Sigmoid colon (tissue), 6 donors: ENCODE measurements at regions not wholly inside any gene's neighbourhood (a gene's known extent, or its start where the extent isn't known, plus 50 kb on each side); places are given as distances from the start of the nearest gene placed in this dataset.

Experiments used
- DNase-seq: peaks from one replicate; pipeline ENCODE4 v3.0.0-alpha.2; 2019
- H3K27ac ChIP-seq, 4 donors: fragments of 200-600 bp; sonication (generic); one replicate each; pipeline ENCODE4 v1.5.1; 2016 to 2019; ENCODE audit warnings: mild to moderate bottlenecking in 1 of 4
- H3K27me3 ChIP-seq, 3 donors: fragments of 200-600 bp; sonication (generic); one replicate each; pipeline ENCODE4 v1.5.1; 2019; ENCODE audit warnings: mild to moderate bottlenecking in 1 of 3
- H3K36me3 ChIP-seq, 4 donors: fragments of 200-600 bp; sonication (generic); one replicate each; pipeline ENCODE4 v1.5.1; 2016 to 2019
- H3K4me1 ChIP-seq, 4 donors: fragments of 200-600 bp; sonication (generic); one replicate each; pipeline ENCODE4 v1.5.1; 2017 to 2019
- H3K4me3 ChIP-seq, 4 donors: fragments of 200-600 bp; sonication (generic); one replicate each; pipeline ENCODE4 v1.5.1; 2017 to 2019; ENCODE audit warnings: mild to moderate bottlenecking in 2 of 4, moderate library complexity in 1 of 4
- H3K9me3 ChIP-seq, 4 donors: fragments of 200-600 bp in 3 of 4; sonication (generic) in 3 of 4; one replicate each; pipeline versions ENCODE4 v1.5.1 to v1.6.1; 2013 to 2019
- EP300 ChIP-seq, 4 donors: sonication (generic); formaldehyde crosslinking; IDR thresholded peaks; one replicate each; pipeline ENCODE4 v1.6.1; 2017; ENCODE audit warnings: antibody characterized with exemption in 4 of 4
- POLR2A ChIP-seq, 2 donors: fragments of 450-650 bp; IDR thresholded peaks; one replicate each; pipeline ENCODE4 v1.6.1; 2016; ENCODE audit warnings: antibody characterized with exemption in 2 of 2, mild to moderate bottlenecking in 2 of 2, moderate library complexity in 2 of 2
- POLR2AphosphoS5 ChIP-seq, 4 donors: sonication (generic); formaldehyde crosslinking; IDR thresholded peaks; one replicate each; pipeline ENCODE4 v1.6.1; 2017; ENCODE audit warnings: antibody characterized with exemption in 4 of 4
- WGBS, 2 donors: extraction: QIAGEN DNeasy Blood & Tissue Kit; methylation state at CpG; one replicate each; pipeline ENCODE4 v1.1.7; 2013; 5-methylcytosine and 5-hydroxymethylcytosine counted together
- intact Hi-C: fragments of 100-400 bp; cut with DNase I; formaldehyde crosslinking; loops from one replicate; pipeline ENCODE4 v1.15.1; 2023
- TF ChIP-seq, protein P1 (sequence below), 4 experiments: fragments of 450-650 bp in 3 of 4; fragments of 200-600 bp in 1 of 4; IDR thresholded peaks; one replicate each; pipeline ENCODE4 v1.5.1; 2016 to 2019; ENCODE audit warnings: antibody characterized with exemption in 4 of 4, mild to moderate bottlenecking in 3 of 4, moderate library complexity in 2 of 4
- donor health status: healthy with polysubstance abuse.
- donor health status: healthy.

DNA sequence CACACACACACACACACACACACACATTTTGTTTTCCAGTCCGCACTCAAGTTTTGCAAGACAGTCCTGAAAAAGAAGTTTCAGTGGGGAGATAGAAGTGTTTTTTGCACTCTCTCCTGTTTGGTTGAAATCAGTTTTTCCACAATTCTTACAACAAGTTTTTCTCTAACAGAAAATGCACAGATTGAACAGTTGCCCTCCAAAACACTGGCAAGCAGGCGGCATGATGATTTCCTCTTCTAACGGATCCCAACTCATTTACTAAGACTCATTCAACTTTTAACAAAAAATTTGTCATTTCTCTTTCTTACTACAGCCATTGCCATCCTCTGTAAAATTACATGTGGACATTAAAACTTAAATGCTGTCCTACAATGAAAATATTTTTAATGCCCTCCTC is 117.6 kb upstream of the DTNA start:
- TF ChIP-seq POLR2AphosphoS5 (IDR thresholded peaks at IDR 0.05), result no peak
- no peak for TF ChIP-seq EP300 (IDR thresholded peaks at IDR 0.05)
- TF ChIP-seq POLR2A (IDR thresholded peaks at IDR 0.05), result no peak
- TF ChIP-seq, protein P1, sequence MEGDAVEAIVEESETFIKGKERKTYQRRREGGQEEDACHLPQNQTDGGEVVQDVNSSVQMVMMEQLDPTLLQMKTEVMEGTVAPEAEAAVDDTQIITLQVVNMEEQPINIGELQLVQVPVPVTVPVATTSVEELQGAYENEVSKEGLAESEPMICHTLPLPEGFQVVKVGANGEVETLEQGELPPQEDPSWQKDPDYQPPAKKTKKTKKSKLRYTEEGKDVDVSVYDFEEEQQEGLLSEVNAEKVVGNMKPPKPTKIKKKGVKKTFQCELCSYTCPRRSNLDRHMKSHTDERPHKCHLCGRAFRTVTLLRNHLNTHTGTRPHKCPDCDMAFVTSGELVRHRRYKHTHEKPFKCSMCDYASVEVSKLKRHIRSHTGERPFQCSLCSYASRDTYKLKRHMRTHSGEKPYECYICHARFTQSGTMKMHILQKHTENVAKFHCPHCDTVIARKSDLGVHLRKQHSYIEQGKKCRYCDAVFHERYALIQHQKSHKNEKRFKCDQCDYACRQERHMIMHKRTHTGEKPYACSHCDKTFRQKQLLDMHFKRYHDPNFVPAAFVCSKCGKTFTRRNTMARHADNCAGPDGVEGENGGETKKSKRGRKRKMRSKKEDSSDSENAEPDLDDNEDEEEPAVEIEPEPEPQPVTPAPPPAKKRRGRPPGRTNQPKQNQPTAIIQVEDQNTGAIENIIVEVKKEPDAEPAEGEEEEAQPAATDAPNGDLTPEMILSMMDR (IDR thresholded peaks at IDR 0.05), result no peak
- peak overlapping the region in 3 of 4 donors; percentile 40 to 46 (median 46) for H3K4me3 ChIP-seq
- intact Hi-C loops, result loop anchor here (5.0 kb wide), 3 partner anchors 70 to 115 kb away; no protein-coding TSS in a partner anchor
- H3K9me3 ChIP-seq, result no peaks in the 10 kb centered on the region
- 68 to 81% methylated on average over 3 of the region's 3 CpGs for WGBS, 2 donors
- no peak for DNase-seq
- H3K4me1 ChIP-seq, result peaks cover 0 to 38% (median 27%) of the 10 kb centered on the region in 4 donors
- H3K36me3 ChIP-seq, result no peaks in the 10 kb centered on the region
- no peaks in the 10 kb centered on the region for H3K27me3 ChIP-seq
- peak overlapping the region; percentile 77 to 83 (median 82) for H3K27ac ChIP-seq

DNA sequence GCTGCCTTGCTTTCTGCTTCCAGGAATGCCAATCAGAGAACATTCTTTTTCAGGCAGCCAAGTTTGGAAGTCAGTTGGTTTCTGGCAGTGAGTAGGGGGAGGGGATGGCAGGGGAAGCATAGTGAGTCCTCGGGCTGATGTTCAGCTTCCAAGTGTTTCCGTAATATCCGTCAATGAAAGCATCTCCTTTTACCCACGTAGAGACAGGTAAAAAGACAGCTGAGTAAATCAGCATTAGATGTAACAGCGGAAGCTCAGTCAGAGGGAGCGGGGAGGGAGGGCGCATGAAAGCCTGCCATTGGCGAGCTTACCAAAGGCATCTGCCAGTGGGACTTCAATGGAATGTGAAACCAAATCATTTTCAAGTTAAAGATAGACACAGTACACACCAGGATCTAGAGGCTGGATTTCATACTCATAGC is 117.1 kb upstream of the DTNA start:
- intact Hi-C loops, result loop anchor here (5.0 kb wide), 3 partner anchors 69 to 114 kb away; no protein-coding TSS in a partner anchor
- Histone ChIP-seq H3K36me3 (no peaks in the 10 kb centered on the region), H3K27ac (peak overlapping the region; percentile 77 to 83 (median 82)), H3K4me1 (peaks cover 0 to 38% (median 29%) of the 10 kb centered on the region in 4 donors), H3K9me3 (no peaks in the 10 kb centered on the region), H3K4me3 (peak overlapping the region; percentile 28 to 46 (median 43)), H3K27me3 (no peaks in the 10 kb centered on the region)
- 19 to 31% methylated on average over 8 of the region's 8 CpGs for WGBS, 2 donors
- peak; percentile 74 for DNase-seq
- TF ChIP-seq POLR2AphosphoS5 (IDR thresholded peaks at IDR 0.05) (peak in 3 of 4 donors; percentile 67 to 75 (median 69)), EP300 (IDR thresholded peaks at IDR 0.05) (peak in 1 of 4 donors; percentile 52), POLR2A (IDR thresholded peaks at IDR 0.05) (peak in 1 of 2 donors; percentile 20)
- TF ChIP-seq, protein P1 (IDR thresholded peaks at IDR 0.05), result no peak

DNA sequence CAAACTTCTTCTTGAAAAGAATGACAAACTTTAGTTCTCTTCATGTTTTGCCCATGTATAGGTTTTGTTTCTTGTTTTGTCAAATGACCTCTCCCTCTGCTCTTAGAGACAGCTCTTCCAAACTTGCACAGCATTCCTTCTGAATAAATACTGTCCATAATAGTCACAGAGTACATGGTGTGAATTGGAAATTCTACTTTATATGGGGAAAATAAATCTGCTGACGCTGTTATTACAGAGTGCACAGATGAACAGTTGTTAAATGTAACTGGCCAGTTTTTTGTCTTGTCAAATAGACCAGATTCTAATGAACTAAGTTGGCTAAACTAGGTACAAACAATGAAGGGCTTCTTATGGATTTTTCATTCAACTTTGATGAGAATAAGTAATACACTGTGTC is 115.8 kb upstream of the DTNA start:
- intact Hi-C loops, result loop anchor here (2.0 to 5.0 kb wide), 4 partner anchors 68 to 193 kb away; no protein-coding TSS in a partner anchor
- WGBS, 2 donors, result 53 to 63% methylated on average over 1 of the region's 1 CpG
- Histone ChIP-seq H3K4me1 (peaks cover 0 to 42% (median 30%) of the 10 kb centered on the region in 4 donors), H3K27ac (peak overlapping the region; percentile 77 to 83 (median 82)), H3K4me3 (peak overlapping the region; percentile 28 to 46 (median 43)), H3K9me3 (no peaks in the 10 kb centered on the region), H3K36me3 (no peaks in the 10 kb centered on the region), H3K27me3 (no peaks in the 10 kb centered on the region)
- DNase-seq, result no peak
- peak in 2 of 4 donors; percentile 45 to 51 for TF ChIP-seq POLR2AphosphoS5 (IDR thresholded peaks at IDR 0.05)
- peak in 1 of 4 donors; percentile 34 for TF ChIP-seq EP300 (IDR thresholded peaks at IDR 0.05)
- TF ChIP-seq, protein P1 (IDR thresholded peaks at IDR 0.05), result no peak

GRCh38 chr18:34595690-34596089 is 114.4 kb upstream of the DTNA start:
- TF ChIP-seq, protein P1 (IDR thresholded peaks at IDR 0.05), result peak in 3 of 4 experiments; percentile 25 to 41 (median 35)
- no peak for TF ChIP-seq POLR2AphosphoS5 (IDR thresholded peaks at IDR 0.05)
- peaks cover 0 to 44% (median 32%) of the 10 kb centered on the region in 4 donors for H3K4me1 ChIP-seq
- no peaks in the 10 kb centered on the region for H3K27me3 ChIP-seq
- no peaks in the 10 kb centered on the region for H3K36me3 ChIP-seq
- no peak for DNase-seq
- H3K9me3 ChIP-seq, result no peaks in the 10 kb centered on the region
- peak overlapping the region in 2 of 4 donors; percentile 46 for H3K4me3 ChIP-seq
- intact Hi-C loops, result loop anchor here (2.0 to 5.0 kb wide), 2 partner anchors 191 to 457 kb away; no protein-coding TSS in a partner anchor
- H3K27ac ChIP-seq, result peak overlapping the region; percentile 77 to 83 (median 82)
- WGBS, 2 donors, result 26 to 52% methylated on average over 2 of the region's 2 CpGs
